ENCODE measurements at regions not wholly inside any gene's neighbourhood (a gene's known extent, or its start where the extent isn't known, plus 50 kb on each side); places are given as distances from the start of the nearest gene placed in this dataset.

GRCh38 chr2:150140777-150141176 lies 346.7 kb downstream of the RND3 start:
- TF ChIP-seq CTCF (conservative IDR thresholded peaks at IDR 0.05 in 1 of 2, IDR thresholded peaks at IDR 0.05 in 1 of 2; ENCODE audit: low read depth in 1 of 2, low read length in 2 of 2) (no peak), EZH2 (IDR thresholded peaks at IDR 0.05; ENCODE audit: low read length, missing control alignments) (no peak)

Data from fibroblast of lung (primary cell).